ENCODE measurements at regions not wholly inside any gene's neighbourhood (a gene's known extent, or its start where the extent isn't known, plus 50 kb on each side); places are given as distances from the start of the nearest gene placed in this dataset.

GRCh38 chr3:59555593-59556315, 505.9 kb upstream of the CFAP20DC start:
- TF ChIP-seq GATA3 (IDR thresholded peaks at IDR 0.05; ENCODE audit: low read depth, low read length) (no peak), GATA2 (IDR thresholded peaks at IDR 0.05; ENCODE audit: low read depth, low read length) (no peak)

- no peak for TF ChIP-seq GATA2 (IDR thresholded peaks at IDR 0.05; ENCODE audit: low read depth, low read length)
- no peak for TF ChIP-seq GATA3 (IDR thresholded peaks at IDR 0.05; ENCODE audit: low read depth, low read length)
Observed at GRCh38 chr3:59553076-59553475, 503.3 kb upstream of the CFAP20DC start.

GRCh38 chr3:59551834-59552233, 502.0 kb upstream of the CFAP20DC start:
- TF ChIP-seq GATA3 (IDR thresholded peaks at IDR 0.05; ENCODE audit: low read depth, low read length), result no peak
- no peak for TF ChIP-seq GATA2 (IDR thresholded peaks at IDR 0.05; ENCODE audit: low read depth, low read length)

GRCh38 chr3:59549962-59550361, 500.1 kb upstream of the CFAP20DC start:
- TF ChIP-seq GATA3 (IDR thresholded peaks at IDR 0.05; ENCODE audit: low read depth, low read length), result no peak
- no peak for TF ChIP-seq GATA2 (IDR thresholded peaks at IDR 0.05; ENCODE audit: low read depth, low read length)

- TF ChIP-seq GATA3 (IDR thresholded peaks at IDR 0.05; ENCODE audit: low read depth, low read length) (no peak), GATA2 (IDR thresholded peaks at IDR 0.05; ENCODE audit: low read depth, low read length) (no peak)
Observed at GRCh38 chr3:59547874-59548273, 498.0 kb upstream of the CFAP20DC start.

GRCh38 chr3:59546522-59546921, 496.7 kb upstream of the CFAP20DC start:
- TF ChIP-seq GATA2 (IDR thresholded peaks at IDR 0.05; ENCODE audit: low read depth, low read length) (no peak), GATA3 (IDR thresholded peaks at IDR 0.05; ENCODE audit: low read depth, low read length) (no peak)

GRCh38 chr3:59545374-59545773, 495.5 kb upstream of the CFAP20DC start:
- no peak for TF ChIP-seq GATA2 (IDR thresholded peaks at IDR 0.05; ENCODE audit: low read depth, low read length)
- no peak for TF ChIP-seq GATA3 (IDR thresholded peaks at IDR 0.05; ENCODE audit: low read depth, low read length)

GRCh38 chr3:59542276-59542675, 492.5 kb upstream of the CFAP20DC start:
- TF ChIP-seq GATA3 (IDR thresholded peaks at IDR 0.05; ENCODE audit: low read depth, low read length), result no peak
- no peak for TF ChIP-seq GATA2 (IDR thresholded peaks at IDR 0.05; ENCODE audit: low read depth, low read length)

- TF ChIP-seq GATA3 (IDR thresholded peaks at IDR 0.05; ENCODE audit: low read depth, low read length) (no peak), GATA2 (IDR thresholded peaks at IDR 0.05; ENCODE audit: low read depth, low read length) (no peak)
Observed at GRCh38 chr3:59540696-59541095, 490.9 kb upstream of the CFAP20DC start.

- no peak for TF ChIP-seq GATA3 (IDR thresholded peaks at IDR 0.05; ENCODE audit: low read depth, low read length)
- no peak for TF ChIP-seq GATA2 (IDR thresholded peaks at IDR 0.05; ENCODE audit: low read depth, low read length)
Observed at GRCh38 chr3:59540241-59540640, 490.4 kb upstream of the CFAP20DC start.

GRCh38 chr3:59538753-59539432, 489.1 kb upstream of the CFAP20DC start:
- TF ChIP-seq GATA3 (IDR thresholded peaks at IDR 0.05; ENCODE audit: low read depth, low read length) (no peak), GATA2 (IDR thresholded peaks at IDR 0.05; ENCODE audit: low read depth, low read length) (no peak)

GRCh38 chr3:59535791-59536221, 486.0 kb upstream of the CFAP20DC start:
- TF ChIP-seq GATA3 (IDR thresholded peaks at IDR 0.05; ENCODE audit: low read depth, low read length) (no peak), GATA2 (IDR thresholded peaks at IDR 0.05; ENCODE audit: low read depth, low read length) (no peak)

- TF ChIP-seq GATA2 (IDR thresholded peaks at IDR 0.05; ENCODE audit: low read depth, low read length), result no peak
- no peak for TF ChIP-seq GATA3 (IDR thresholded peaks at IDR 0.05; ENCODE audit: low read depth, low read length)
Observed at GRCh38 chr3:59531994-59532393, 482.2 kb upstream of the CFAP20DC start.

GRCh38 chr3:59531066-59531745, 481.4 kb upstream of the CFAP20DC start:
- no peak for TF ChIP-seq GATA2 (IDR thresholded peaks at IDR 0.05; ENCODE audit: low read depth, low read length)
- TF ChIP-seq GATA3 (IDR thresholded peaks at IDR 0.05; ENCODE audit: low read depth, low read length), result no peak

Data from SH-SY5Y (cell line).